DND-41 (cell line): ENCODE measurements at regions not wholly inside any gene's neighbourhood (a gene's known extent, or its start where the extent isn't known, plus 50 kb on each side); places are given as distances from the start of the nearest gene placed in this dataset.

Source experiments
- EZH2 ChIP-seq: IDR thresholded peaks from 3 replicates; pipeline ENCODE4 v1.6.1; 2012; ENCODE audit warnings: borderline replicate concordance, low read depth, mild to moderate bottlenecking, moderate library complexity, low read length, inconsistent platforms; ENCODE audit not compliant: severe bottlenecking
- TF ChIP-seq, protein P1 (sequence below): IDR thresholded peaks from 2 replicates; pipeline ENCODE4 v1.5.1; 2012; ENCODE audit warnings: borderline replicate concordance, low read length, moderate library complexity, mild to moderate bottlenecking; ENCODE audit not compliant: poor library complexity, severe bottlenecking; ENCODE audit errors: extremely low read depth

DNA sequence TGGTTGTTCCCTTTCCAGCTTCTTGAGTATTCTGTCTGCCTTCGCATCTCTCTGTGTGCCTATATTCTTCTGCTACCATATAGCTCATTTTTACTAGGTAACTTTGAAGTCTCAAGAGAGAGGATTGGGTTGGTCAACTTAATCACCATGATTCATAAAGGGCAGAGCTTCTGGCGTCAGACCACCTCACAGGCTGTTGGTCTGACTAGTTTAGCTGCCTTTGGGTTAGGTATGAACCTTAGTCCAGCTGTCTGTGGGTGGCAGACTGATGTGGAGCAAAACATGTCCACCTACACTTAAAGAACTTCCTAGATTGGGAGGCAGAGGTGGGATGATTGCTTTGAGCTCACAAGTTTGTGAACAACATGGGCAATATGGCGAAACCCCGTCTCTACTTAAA lies 192.2 kb upstream of the SGK1 start:
- TF ChIP-seq, protein P1, sequence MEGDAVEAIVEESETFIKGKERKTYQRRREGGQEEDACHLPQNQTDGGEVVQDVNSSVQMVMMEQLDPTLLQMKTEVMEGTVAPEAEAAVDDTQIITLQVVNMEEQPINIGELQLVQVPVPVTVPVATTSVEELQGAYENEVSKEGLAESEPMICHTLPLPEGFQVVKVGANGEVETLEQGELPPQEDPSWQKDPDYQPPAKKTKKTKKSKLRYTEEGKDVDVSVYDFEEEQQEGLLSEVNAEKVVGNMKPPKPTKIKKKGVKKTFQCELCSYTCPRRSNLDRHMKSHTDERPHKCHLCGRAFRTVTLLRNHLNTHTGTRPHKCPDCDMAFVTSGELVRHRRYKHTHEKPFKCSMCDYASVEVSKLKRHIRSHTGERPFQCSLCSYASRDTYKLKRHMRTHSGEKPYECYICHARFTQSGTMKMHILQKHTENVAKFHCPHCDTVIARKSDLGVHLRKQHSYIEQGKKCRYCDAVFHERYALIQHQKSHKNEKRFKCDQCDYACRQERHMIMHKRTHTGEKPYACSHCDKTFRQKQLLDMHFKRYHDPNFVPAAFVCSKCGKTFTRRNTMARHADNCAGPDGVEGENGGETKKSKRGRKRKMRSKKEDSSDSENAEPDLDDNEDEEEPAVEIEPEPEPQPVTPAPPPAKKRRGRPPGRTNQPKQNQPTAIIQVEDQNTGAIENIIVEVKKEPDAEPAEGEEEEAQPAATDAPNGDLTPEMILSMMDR, result no peak
- no peak for TF ChIP-seq EZH2
